NCI-H2227 (cell line): ENCODE measurements at regions not wholly inside any gene's neighbourhood (a gene's known extent, or its start where the extent isn't known, plus 50 kb on each side); places are given as distances from the start of the nearest gene placed in this dataset.
"Not testable (repeated sequence)": the region's sequence is repeated elsewhere in the genome, so short reads cannot be mapped to it uniquely, and the experiment has no call there.

Experiments
- DNase-seq: peaks from one replicate; lab custom pipeline; 2025; ENCODE audit not compliant: unreplicated experiment; lab: John Stamatoyannopoulos, UW

DNA sequence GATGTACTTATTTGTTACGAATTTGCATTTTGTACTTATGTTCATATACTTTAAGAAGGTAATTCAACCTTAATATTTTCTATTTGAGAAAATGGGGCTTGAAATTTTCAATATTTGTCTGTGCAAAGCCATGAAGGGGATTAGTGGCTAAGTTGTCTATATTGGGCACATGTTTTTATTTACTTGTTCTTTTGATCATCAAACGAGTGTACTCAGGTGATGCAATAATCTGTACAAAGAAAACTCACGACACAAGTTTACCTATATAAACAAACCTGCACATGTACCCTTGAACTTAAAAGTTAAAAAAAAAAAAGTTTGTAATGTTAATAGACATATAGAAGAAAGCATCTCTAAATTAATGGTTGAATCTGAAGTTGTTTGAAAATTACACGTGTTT lies 658.9 kb upstream of the SYT4 start:
- no peak for DNase-seq

DNA sequence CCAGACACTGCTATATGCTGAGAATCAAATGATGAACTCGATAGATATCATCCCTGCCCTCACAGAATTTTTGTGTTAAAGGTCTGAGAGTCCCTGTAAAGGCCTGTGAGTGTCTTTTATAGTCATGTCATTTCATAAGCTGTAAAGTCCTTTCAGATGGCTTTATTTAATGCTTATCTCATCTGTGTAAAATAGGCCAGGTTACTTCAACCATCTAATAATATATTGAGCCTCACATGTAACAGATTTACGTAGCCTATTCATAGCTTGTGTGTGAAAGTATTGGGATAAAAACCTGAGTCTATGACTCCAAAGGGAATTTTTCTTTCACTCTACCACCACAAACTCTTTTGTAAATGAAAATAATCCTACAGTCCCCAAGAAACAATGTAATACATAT lies 672.0 kb upstream of the SYT4 start:
- no peak for DNase-seq

DNA sequence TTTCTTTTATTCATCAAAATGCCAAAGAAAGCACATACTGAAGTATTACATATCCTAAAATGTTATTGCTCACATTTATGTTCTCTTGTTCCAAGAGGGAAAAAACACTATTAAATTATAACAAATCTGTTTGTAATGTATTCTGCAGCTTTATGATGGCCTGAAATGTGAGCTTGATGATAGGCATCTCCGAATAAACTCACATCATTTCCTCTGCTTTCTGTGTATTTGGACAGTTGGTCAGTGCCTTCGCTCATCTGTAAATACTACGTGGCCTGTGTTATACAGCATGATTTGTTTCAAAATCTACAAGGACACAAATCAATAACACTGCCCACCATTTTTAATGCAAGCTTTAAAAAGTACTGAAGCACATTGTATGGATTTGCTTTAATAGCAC lies 672.8 kb upstream of the SYT4 start:
- DNase-seq, result no peak

DNA sequence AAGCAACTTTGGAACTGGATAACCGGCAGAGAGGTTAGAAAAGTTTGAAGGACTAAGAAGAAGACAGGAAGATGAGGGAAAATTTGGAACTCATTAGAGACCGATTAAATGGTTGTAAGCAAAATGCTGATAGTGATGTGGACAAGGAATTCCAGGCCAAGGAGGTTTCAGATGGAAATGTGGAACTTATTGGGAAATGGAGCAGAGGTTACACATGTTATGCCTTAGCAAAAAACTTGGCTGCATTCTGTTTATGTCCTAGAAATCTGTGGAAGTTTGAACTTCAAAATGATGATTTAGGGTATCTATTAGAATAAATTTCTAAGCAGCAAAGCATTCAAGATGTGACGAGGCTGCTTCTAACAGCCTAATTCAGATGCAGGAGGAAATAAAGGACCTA lies 675.1 kb upstream of the SYT4 start:
- no peak for DNase-seq

DNA sequence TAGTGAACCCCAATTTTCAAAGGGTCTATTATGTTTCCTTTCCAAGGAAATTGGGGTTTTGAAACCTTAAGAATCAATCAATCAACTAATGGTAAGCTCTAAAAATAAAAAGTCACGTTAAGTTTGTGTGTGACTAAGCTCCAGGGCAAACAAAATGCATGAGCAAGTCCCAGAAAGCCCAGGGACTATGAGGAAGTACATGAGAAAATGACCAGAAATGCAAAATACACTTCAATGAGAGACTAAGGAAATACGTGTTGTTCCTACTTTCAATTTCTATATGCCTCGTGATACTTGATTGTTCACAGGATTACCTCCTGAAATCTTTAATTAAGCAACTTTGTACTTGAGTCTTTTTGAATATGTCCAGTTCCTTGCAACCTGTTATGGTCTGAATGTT lies 684.4 kb upstream of the SYT4 start:
- no peak for DNase-seq

DNA sequence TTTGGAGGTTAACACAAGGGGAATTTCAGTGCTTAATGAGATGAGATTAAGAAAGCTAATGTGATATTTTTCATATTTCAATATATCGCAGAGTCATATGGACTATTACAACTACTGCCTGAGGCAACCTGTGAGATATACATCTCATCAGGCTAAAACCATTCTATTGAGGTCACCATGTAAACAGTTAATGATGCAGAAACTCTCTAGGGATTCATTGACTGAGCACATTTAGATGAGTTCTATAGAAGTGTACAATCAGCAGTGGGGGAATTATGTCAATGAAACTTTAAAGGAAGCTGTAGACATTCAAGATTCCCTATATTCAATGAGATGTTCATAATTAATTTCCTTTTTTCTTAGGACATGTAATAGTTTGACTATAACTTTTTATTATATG lies 687.4 kb upstream of the SYT4 start:
- no peak for DNase-seq

DNA sequence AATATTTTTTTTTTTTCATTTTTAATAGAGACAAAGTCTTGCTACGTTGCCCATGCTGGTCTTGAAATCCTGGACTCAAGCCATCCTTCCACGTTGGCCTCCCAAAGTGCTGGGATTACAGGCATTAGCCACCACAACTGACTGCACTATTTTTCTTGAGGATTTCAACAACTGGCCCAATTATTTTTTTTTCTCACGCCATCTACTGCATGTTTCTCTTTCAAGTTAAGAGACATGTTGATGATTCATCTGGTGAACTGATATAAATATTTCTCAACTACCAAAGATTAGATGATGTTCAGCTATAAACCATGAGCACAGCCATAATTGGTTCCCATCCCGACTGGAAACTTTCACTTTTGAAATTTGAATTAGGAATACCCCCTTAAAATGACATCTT lies 688.4 kb upstream of the SYT4 start:
- DNase-seq, result no peak

DNA sequence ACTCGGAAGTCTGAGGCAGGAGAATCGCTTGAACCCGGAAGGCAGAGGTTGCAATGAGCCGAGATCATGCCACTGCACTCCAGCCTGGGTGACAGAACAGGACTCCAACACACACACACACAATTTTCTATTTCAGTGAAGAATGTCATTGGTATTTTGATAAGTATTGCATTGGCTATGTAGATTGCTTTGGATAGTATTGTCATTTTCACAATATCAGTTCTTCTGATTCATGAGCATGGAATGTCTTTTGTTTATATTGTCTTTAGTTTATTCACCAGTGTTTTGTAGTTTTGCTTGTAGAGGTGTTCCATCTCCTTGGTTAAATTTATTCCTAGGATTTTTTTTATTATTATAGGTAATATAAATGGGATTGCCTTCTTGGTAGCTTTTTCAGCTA lies 693.4 kb upstream of the SYT4 start:
- no peak for DNase-seq

DNA sequence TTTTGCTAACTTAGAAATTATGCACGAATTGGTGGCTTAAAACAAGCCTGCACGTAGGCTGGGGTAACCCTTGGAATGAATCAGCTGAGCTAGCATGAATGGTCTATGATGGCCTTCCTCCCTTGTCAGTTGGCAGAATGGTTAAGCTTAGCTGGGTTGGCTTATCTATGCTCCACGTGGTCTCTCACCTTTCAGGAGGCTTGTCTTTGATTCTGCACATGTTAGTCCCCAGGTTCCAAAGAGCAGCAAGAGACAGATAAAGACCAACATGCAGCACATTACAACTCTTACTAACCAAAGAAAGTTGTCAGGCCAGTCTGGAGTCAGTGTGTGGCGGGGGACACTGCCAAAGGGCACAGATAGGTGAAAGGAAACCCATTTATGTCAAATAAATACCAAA lies 700.9 kb upstream of the SYT4 start:
- no peak for DNase-seq

DNA sequence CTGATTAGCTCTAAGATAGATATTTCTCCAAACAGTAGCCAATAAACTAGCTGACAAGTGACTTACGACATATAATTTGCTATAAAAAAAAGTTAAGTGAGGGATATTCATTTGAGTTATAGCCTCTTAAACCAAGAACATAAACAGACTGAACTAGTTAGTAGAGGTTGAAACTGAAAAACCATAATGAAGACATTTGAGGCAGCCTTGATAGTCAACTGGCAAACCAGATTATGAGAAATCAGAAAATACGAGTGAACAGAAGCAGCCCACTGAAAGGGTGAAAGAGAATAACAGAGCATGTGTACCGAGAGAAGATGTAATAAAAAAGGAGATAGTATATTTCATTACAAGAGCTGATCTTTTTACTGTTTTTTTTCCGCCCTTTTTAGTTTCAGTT lies 698.1 kb upstream of the SETBP1 start:
- no peak for DNase-seq

DNA sequence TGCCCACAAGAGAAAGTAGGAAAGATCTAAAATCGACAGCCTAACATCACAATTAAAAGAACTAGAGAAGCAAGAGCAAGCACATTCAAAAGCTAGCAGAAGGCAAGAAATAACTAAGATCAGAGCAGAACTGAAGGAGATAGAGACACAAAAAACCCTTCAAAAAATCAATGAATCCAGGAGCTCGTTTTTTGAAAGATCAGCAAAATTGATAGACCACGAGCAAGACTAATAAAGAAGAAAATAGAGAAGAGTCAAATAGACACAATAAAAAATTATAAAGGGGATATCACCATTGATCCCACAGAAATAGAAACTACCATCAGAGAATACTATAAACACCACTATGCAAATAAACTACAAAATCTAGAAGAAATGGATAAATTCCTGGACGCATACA lies 693.6 kb upstream of the SETBP1 start:
- not testable (repeated sequence) for DNase-seq

DNA sequence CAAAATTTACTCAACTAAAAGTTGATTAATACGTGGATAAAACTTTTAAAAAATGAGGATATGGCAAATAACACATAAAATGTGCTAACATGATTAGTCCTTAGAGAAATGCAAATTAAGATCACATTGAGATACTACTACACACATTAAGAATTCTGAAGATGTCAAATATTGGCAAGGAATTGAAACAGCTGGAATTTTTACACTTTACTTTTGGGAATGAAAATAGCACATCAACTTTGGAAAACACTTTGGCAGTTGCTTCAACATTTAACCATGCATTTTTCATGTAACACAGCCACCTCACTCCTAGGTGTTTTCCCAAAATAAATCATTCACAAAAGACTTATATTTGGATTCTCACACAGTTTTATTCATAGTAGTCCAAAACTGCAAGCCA lies 687.9 kb upstream of the SETBP1 start:
- DNase-seq, result no peak

DNA sequence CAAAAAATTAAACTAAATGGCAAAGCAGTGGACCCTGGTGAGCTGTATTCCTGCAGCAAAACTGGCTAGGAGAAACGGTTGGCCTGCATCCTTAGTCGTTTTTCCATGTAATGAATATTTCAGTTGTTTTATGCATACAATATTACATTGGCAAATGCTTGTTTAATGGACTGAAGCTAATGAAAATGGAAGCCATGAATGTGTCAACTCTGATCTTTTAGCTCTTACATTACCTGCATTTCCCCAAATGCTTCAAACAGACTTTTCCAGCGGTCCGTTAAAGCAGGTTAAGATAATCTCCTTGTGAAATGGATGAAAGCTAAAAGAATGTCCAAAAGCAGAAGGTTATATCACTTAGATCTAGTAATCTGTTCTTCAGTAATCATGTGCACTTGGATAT lies 686.3 kb upstream of the SETBP1 start:
- DNase-seq, result no peak

DNA sequence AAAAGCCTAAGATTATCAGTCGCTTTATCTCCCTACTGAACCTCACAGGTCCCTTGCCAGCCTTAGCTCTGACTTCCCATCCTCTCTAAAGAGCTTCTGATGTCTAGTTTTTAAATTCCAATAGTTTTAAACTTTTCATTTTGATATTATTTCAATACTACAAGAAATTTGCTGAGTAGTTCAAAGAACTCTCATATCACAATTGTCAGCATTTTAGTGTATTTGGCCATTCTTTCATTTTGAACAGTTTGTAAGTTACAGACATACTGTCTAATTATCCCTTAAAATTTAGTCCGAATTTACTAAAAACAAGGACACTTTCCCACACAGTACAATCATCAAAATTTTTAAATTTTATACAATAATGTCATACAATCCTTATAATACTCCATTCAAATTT lies 666.8 kb upstream of the SETBP1 start:
- DNase-seq, result no peak

DNA sequence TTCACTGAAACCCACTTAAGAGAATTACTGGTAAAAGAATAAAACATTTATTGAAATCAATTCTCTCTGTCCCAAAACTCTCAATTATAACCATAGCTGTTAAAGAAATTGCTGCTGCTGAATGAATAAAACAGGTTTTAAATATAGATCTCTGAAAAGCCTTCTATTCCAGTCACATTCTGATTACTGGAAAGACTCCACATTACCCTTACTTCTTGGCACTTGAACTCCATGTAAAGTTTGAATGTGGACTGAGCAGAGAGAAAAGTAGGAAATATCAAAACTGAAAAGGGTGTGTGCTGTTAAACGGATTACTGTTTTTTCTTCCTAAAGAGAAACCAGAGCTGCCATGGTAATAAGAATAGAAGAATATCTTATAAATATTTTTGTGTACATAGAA lies 655.3 kb upstream of the SETBP1 start:
- no peak for DNase-seq

DNA sequence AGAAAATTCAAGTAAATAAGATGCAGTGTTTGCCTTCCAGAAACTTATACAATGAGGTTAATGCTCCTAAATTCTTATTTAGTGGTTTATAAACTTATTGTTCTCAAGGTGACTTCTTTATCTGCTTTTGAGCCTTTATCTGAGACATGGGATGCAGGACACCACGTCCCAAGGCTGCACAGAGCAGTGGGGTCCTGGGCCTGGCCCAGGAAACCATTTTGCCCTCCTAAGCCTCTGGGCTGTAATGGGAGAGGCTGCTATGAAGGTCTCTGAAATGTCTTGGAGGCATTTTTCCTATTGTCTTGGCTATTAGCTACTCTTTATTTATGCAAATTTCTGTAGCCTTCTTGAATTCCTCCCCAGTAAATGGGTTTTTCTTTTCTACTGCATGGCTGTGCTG lies 652.6 kb upstream of the SETBP1 start:
- no peak for DNase-seq

DNA sequence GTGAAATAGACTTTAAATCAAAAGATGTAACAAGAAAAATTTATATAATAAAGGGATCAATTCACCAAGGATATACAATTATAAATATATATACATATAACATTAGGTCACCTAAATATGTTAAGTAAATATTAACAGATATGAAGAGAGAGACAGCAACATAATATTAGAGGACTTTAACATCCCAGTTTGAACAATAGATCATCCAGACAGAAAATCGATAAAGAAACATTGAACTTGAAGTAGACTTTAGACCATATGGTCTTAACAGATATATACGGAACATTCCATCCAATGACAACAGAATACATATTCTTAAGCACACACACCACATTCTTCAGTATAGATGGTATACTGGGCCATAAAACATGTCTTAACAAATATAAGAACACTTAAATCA lies 649.6 kb upstream of the SETBP1 start:
- no peak for DNase-seq

DNA sequence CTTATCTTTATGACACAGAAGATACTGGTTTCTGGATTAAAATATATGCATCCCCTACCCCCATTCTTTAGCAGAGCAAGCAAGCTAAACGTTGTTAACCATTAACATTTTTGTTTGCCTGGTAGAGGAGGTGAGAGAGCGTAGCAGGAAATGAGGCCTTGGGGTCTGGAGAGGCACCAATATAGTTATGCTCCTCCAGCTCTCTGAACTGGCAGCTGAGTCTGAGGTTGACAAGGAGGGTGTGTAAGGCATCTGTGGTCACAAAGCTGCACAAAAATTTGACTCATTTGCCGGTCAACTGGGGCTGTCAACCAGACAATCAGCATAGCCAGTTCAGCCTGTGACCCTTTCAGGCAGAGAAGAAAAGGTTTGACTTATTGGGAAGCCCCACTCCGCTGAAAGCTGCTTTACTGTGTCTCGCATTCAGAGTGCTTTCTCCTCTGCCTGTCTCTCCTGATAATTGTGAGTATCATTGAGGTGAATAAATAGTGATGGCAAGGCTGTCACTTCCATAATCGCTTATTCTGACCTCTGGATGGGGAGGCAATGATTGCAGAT lies 647.5 kb upstream of the SETBP1 start:
- peak; percentile 44 for DNase-seq

DNA sequence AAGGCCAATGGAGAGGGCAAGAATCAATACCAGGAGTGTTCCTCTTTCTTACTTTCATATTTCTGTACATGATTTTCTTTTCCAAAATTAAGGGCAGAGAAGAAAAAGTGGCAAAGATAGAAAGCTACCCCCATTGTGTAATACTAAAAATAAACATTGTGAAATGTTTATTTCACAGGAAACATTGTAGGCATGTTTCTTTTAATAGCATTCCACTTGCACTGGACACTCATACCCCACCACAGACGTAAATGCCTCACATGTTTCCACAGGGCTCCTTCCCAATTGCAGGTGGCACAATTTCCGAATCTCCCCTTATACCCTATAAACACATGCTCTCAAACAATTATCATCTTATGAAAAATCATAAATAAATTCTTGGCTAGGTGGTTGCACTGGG lies 645.1 kb upstream of the SETBP1 start:
- no peak for DNase-seq

DNA sequence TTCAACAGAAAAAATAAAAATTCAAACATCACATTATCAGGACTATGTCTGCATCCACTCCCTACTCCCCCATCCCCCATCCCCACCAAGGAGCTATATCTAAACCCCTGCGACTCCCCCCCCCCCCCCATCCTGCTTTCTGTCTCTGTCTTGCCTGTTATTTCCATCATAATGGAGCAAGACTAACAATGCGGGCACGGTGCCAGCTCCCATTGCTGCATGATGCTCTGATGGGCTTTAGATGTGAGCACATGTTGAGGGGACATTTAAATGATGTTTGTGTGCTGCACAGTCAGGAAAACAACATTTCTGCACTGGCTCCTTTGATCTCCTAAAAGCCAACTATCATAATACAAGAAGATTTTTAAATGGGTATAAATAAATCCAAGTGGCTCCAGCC lies 644.2 kb upstream of the SETBP1 start:
- DNase-seq, result peak; percentile 82

DNA sequence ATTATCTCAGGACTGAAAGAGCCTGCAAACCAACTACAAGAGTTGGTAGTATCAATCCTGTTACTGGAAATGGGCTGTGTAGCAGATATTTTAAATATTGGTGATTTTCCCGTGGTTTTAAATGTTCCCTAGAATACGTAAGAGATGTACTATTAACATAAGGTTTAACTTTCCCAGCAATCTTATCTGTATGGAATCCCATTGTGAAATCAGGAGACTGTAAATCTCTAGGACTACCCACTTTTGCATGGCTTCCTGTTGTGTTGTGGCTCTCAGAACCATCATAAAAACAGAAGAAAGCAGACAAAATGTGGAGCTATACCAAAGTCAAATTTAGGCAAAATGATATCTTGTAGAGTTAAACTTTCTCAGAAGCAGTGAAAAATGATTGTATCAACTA lies 641.5 kb upstream of the SETBP1 start:
- no peak for DNase-seq

DNA sequence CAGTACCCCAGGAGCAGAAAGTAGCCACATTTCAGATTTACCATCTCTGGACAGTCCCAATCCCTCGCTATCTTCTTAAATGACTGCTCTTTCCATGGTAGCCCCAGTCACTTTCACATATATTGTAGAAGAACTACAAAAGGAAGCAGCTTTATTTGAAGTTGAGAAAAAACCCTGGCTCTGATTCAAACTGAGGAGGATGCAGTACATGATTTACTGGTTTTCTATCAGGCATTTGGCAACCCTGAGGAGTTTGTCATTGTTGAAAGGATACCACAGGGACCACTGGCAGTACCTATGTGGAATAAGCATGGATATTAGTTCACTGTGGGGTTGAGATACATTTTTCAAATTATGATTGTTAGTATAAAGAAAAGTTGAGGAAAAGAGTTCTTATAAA lies 640.9 kb upstream of the SETBP1 start:
- no peak for DNase-seq

DNA sequence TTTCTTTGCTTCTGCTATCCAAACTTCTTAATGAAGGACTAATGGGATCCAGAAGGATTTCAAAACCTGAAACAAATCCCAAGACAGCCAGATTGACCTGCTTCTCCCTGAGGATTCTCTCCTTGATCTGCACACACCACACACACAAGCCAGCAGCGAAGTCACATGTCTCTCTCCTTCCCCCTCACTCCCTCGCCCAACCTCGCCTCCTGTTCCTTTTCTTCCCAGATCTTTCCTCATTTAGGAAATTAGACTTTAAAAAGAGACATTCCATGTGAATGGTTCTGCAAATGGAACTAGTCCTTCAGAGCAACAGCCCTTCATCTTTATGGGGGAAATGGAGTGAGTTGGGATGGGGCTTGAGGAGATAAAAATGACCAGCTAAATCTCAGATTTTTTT lies 639.1 kb upstream of the SETBP1 start:
- DNase-seq, result no peak

DNA sequence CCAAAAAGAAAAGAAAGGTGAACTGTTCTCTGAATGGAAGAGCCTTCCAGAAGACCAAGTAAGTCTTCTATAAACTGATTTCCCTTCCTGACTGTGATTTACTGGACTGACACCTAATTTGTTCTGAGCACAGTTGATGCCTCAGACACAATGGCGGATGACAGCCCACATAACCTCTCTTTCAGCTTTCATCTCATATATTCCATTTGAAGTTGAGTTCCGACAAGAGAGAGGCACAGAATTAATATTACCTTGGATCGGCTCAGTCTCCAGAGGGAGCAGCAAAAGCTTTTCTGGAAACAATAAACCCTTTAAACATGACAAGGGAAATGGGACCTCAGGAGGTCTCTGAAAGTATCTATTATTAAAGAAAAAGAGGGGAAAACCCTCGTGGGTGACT lies 638.7 kb upstream of the SETBP1 start:
- peak; percentile 6 for DNase-seq
